ENCODE measurements at regions not wholly inside any gene's neighbourhood (a gene's known extent, or its start where the extent isn't known, plus 50 kb on each side); places are given as distances from the start of the nearest gene placed in this dataset.

GRCh38 chr18:52000435-52000834 is 339.6 kb upstream of the DCC start:
- intact Hi-C loops (cut with DNase I): no loop called here
- DNase-seq (ENCODE audit: low spot score): no peak
- no peak for ATAC-seq

- no peak for DNase-seq (ENCODE audit: low spot score)
- intact Hi-C loops (cut with DNase I): no loop called here
- ATAC-seq: no peak
These were observed 338.9 kb upstream of the DCC start for GRCh38 chr18:52001106-52001505.

- no peak for DNase-seq (ENCODE audit: low spot score)
- intact Hi-C loops (cut with DNase I): no loop called here
- no peak for ATAC-seq
These were observed 337.4 kb upstream of the DCC start for GRCh38 chr18:52002600-52002999.

DNA sequence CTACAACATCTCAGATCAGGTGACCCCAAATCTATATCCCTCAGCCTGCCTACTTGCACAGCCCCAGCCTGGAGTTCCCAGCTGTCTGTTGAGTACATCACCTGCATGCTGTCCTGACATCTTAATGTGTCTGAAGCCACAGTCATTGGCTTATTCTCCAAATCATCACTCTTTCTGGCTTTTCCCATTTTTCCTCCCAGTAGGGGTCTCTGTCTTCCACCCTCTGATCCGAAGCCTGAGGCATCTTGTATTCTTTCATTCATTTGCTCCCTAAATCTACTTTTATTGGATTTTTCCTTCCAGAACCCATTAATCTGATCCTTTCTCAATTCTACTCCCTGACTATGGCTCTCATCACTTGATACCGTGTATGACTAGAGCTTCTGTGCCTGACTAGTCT is 332.9 kb upstream of the DCC start:
- ATAC-seq: no peak
- DNase-seq (ENCODE audit: low spot score): no peak
- intact Hi-C loops (cut with DNase I): no loop called here

DNA sequence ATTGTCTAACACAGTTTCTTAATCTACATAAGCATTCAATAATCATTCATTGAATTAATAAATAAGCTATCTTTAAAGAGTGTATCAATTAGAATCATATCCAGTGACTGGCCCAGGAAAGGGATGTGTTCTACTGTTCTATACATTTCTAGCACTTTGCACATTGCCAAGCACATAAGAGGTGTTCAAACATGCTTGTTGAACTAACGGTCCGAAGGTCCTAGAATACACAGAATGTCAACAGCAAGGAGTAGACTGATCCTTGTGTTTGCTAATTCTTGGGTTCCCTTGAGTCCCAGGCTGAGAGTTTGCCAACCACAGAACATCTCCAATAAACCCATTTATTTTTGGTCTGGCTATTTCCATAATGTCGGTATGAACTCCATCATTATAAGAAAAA is 331.7 kb upstream of the DCC start:
- intact Hi-C loops (cut with DNase I): no loop called here
- ATAC-seq (no peak), DNase-seq (ENCODE audit: low spot score) (no peak)

- DNase-seq (ENCODE audit: low spot score): no peak
- ATAC-seq: no peak
- intact Hi-C loops (cut with DNase I): no loop called here
These were observed 331.3 kb upstream of the DCC start for GRCh38 chr18:52008736-52009135.

GRCh38 chr18:52009958-52010357 is 330.0 kb upstream of the DCC start:
- DNase-seq (ENCODE audit: low spot score): no peak
- no peak for ATAC-seq

GRCh38 chr18:52045946-52046675 is 293.9 kb upstream of the DCC start:
- intact Hi-C loops (cut with DNase I): loop anchor here (2.0 kb wide), 1 partner anchor 25 kb away; no protein-coding TSS in a partner anchor
- no peak for ATAC-seq
- DNase-seq (ENCODE audit: low spot score): no peak

More at GRCh38 chr18:52009958-52010357, 330.0 kb upstream of the DCC start:
- intact Hi-C loops (cut with DNase I): no loop called here

- ATAC-seq: no peak
These were observed 293.2 kb upstream of the DCC start for GRCh38 chr18:52046842-52047241.

GRCh38 chr18:52054324-52054723 is 285.7 kb upstream of the DCC start:
- no peak for DNase-seq (ENCODE audit: low spot score)
- ATAC-seq: no peak
- intact Hi-C loops (cut with DNase I): no loop called here

More at GRCh38 chr18:52046842-52047241, 293.2 kb upstream of the DCC start:
- intact Hi-C loops (cut with DNase I): no loop called here
- no peak for DNase-seq (ENCODE audit: low spot score)

DNA sequence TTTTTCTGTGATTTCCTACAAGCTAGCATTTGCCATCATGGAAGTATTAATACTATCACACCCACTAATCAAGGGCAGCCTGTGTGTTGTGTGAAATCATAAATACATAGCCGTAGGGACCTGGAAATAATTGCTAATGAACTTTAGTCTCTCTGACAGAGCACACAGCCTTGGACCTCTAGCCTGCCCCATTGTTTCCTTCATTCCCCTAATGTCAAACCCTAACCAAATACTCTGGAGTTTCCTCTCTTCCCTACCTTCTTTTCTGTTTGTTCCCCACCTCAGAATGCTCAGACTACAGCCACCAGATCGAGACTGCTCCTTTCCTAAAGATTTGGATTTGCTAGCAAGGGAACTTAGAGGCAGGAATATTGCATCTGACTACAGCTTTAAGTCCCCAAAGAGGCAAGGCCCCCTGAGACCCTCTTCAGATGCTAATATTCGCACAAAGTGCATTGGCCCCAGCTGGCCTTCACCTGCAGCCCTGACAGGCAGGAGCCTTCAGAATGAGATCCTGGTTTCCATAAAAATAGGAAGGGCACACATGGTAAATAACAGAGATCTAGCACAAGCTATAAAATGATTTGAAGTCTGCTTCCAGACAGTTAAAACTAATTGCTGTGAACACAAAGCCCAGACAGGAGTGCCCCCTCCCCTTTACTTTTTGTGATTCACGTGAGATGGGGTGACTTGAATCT is 279.2 kb upstream of the DCC start:
- intact Hi-C loops (cut with DNase I): no loop called here
- no peak for ATAC-seq
- no peak for DNase-seq (ENCODE audit: low spot score)

GRCh38 chr18:52063923-52064322 is 276.1 kb upstream of the DCC start:
- DNase-seq (ENCODE audit: low spot score): no peak
- intact Hi-C loops (cut with DNase I): no loop called here
- no peak for ATAC-seq

- ATAC-seq (no peak), DNase-seq (ENCODE audit: low spot score) (no peak)
- intact Hi-C loops (cut with DNase I): no loop called here
These were observed 270.8 kb upstream of the DCC start for GRCh38 chr18:52069201-52069600.

DNA sequence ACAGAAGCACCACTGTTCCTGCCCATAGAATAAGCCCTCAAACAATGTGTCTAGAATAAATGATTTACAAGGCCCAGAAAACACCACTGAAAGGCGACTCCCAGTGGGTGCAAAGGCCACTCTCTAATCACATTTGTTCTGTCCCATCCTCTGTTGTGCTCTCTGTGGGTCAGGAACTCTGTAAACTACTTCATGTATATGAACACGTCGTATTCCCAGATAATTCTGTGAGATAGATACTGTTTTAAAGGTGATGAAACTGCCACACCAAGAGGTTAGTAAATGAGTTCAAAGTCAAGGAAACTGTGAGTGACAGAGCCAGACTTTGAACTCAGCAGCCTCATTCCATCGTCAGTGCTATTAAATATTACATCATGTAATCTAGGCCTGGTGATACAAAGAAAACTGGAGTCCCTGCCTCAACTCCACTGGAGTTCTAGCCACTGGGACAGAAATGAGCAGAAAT is 269.7 kb upstream of the DCC start:
- no peak for ATAC-seq
- no peak for DNase-seq (ENCODE audit: low spot score)
- intact Hi-C loops (cut with DNase I): no loop called here

DNA sequence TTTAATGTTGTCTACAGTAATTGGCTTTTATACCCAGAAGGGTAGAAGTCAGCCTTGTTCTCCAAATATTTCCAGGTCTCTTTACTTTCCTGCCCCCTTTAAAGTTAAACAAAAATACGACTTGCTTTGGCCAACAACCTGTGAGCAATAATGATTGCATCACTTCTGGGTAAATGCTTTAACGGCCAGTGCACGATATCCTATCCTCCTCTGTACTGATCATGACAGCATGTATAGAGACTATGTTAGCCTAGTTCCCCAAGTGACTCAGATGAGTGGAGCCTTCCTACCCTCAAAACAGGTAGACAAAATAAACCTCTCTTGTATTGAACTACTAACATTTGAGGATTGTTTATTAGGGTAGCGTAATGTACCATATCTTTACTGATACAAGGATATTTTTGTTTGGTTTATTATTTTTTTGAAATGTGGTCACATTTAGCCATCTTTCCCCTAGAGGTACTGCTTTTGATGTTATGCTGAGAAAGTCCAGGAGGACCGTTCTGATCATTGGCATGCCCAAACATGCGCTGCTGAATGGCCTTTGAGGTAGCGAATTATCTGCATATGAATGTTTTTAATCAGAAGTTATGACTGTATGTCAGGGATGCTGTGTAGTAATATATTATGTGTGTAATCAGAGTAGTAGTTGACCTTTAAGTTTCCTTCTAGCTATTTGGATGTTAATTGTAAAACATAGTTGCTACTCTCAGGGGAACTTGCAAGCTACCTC is 262.6 kb upstream of the DCC start:
- no peak for ATAC-seq
- no peak for DNase-seq (ENCODE audit: low spot score)
- intact Hi-C loops (cut with DNase I): no loop called here

GRCh38 chr18:52082246-52082645 is 257.8 kb upstream of the DCC start:
- DNase-seq (ENCODE audit: low spot score) (no peak), ATAC-seq (no peak)
- intact Hi-C loops (cut with DNase I): no loop called here

DNA sequence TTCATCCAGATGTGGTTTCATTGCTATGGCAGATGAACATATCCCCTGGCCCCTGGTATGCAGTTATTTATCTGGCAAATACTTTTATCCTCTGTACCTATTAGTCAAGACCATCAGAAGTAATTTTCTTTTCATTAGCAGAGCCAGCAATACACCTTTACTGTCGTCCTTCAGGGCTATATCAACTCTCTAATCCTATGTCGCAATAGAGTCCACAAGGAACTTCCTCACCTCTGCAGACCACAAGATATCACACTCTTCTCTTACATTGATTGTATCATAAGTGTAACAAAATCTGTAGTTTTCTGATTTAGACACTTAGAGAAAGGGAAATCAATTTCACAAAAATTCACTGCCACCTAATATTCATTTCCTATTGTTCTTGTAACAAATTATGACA is 252.9 kb upstream of the DCC start:
- no peak for ATAC-seq
- intact Hi-C loops (cut with DNase I): no loop called here
- DNase-seq (ENCODE audit: low spot score): no peak

GRCh38 chr18:52090005-52090404 is 250.0 kb upstream of the DCC start:
- ATAC-seq: no peak
- DNase-seq (ENCODE audit: low spot score): no peak
- intact Hi-C loops (cut with DNase I): no loop called here

GRCh38 chr18:52093171-52093570 is 246.8 kb upstream of the DCC start:
- no peak for ATAC-seq
- intact Hi-C loops (cut with DNase I): no loop called here
- no peak for DNase-seq (ENCODE audit: low spot score)

DNA sequence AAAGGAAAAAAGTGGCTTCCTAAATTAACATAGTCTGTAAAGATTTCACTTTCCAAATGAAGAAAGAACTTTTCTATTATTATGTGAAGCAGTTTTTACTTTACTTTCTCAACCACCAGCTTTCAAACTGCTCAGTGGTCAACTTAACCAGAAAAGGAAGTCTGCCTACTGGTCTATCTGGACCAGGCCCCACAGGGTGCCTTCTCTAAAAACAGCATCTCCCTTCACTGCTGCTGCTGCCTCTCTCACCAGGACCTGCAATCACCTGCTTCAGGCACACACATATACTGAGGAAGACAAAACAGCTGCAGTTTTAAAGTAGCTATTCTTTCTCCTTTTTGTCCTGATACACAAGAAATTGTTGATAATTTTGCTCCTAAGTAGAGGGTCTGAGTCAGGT is 221.3 kb upstream of the DCC start:
- intact Hi-C loops (cut with DNase I): no loop called here
- DNase-seq (ENCODE audit: low spot score): no peak
- ATAC-seq: no peak
